Activated CD4-positive, alpha-beta T cell treated with anti-CD3 and anti-CD28 coated beads, Interleukin-2, amount 50 U/mL, for 4 hours (primary cell): ENCODE measurements at regions not wholly inside any gene's neighbourhood (a gene's known extent, or its start where the extent isn't known, plus 50 kb on each side); places are given as distances from the start of the nearest gene placed in this dataset.

Experiments
- DNase-seq, 2 experiments: peaks; one replicate each; pipeline ENCODE4 v3.0.0-alpha.2; 2020

DNA sequence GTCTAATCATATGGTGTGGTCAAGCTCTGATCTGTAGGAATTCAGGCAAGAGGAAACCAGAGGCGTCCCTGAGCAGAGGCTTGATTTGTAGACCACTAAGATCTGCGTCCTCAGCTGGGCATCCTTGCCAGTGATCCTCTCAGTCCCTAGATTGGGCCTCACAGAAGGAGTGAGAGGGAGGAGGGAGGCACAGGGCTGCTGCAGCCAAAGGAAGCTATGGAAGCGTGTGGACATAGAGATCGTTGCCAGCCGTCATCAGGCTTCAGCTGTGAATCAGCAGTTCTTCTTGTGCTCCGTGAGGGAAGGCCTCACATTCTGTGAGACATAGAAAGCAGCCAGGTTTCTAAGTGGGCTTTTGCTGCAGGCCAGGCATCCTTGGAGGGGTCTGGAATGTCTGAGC is 254.6 kb upstream of the KIRREL3 start:
- DNase-seq, result no peak

DNA sequence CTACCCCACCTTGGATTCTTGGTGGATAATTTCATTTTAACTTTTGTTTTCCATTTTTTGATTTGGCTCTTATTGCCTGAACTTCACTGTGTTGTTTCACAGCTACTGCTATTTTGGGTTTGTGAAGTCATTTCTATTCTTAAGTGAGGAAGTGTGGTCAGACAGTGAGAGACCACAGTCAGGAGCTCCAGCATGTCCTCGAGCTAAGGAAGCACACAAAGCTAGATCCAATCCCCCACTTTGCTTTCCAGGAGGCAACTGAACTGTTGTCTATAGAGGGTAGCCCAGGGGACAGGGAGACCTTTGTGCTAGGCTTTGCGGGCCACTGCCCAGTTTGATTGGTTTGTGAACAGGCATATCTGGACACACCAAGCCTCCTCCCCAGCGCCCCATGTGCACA is 251.8 kb upstream of the KIRREL3 start:
- DNase-seq, result no peak

DNA sequence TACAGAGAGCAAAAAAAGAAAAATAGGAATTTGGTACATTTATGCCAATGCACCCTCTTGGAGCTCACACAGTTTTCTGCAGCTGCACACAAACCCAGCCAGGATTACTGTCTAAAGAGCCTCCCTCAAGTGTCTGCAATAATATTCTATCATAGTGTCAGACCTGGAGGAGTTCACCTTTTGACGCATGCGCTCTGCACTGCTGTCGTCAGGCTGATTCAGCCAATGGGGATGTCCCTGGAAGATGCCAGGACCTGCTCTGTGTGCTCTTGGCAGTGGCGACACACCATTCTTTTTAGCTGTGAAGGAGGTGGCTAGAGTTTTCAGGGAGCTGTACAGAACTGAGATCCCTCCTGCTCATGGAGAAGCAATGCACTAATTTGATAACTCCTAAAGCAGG is 249.0 kb upstream of the KIRREL3 start:
- no peak for DNase-seq

DNA sequence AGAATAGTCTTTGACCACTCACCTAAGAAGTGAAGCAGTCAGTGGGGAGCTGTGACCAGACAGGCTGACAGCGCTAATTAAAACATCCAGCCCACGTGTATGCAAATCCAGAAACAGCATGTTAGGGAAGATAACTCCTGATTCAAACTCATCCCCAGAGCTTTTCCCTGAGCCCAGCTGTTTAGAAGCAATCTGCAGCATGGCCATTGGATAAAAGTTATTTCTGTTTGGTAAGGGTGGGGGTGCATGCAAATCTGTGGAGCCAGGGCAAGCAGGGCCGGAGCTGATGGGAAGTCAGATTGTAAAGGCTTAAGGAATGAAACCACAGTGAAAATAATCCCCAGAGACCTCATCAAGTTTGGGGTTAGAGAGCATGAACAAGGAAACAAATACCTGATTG is 247.9 kb upstream of the KIRREL3 start:
- DNase-seq, result no peak

DNA sequence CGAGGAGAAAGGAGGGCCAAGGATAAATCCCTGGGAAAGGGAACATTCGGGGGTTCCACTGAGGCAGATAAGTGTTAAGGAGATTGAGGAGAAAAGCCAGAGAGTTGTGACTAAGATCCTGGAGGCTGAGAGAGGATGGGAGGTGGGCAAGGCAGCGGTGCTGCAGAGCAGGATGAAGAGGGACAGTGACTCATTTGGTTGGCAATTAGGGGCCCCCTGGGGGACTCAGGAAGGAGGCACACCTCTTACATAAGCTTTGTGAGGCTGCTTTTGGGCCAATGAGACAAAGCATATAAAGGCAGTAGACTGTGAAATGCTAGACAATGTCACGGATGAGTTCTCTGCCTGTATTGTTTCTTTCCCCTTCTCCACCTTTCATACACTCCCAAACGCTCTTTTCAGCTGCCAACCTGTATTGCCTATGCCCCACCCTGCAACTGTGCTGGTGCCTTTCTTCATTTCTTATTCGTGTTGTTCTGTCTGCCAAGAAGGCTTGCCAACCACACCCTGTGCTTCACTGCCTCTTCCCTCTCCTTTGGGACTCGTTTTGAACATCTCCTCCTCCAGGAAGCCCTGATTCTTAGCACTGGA is 246.8 kb upstream of the KIRREL3 start:
- no peak for DNase-seq

DNA sequence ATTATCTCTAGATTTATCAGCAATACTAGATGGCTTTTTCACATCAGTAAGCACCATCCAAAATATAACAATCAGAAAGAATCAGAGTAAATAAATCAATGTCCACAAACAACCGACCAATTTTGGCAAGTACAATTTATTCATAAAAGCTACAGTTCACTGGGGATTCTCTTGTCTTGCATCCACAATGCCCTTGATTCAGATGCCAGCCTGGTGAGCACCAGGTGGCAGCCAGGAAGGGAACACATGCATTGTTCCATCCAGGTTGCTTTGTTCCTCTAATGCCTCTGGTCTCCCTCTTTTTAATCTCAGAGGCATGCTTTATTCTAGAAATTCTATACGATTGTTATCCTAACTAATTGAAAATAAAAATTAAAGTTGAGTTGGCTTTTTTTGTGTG is 242.1 kb upstream of the KIRREL3 start:
- no peak for DNase-seq

DNA sequence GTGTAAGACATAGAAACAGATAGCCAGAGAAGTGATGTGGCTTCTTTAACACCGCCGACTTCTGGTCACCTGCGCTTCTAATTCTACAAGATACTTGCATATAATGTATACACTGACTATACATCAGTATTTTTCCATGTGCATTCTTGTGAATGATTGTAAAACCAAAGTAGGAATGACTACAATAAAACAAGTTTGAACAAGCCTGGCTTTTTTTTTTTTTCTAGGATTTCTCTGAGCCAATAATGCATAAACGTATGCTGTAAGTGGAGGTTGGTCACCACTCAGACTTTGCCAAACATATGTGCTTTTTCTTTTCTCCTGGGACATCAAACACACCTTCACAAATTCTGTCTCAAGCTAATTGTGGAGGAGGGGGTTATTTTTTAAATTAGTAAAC is 237.8 kb upstream of the KIRREL3 start:
- DNase-seq, result no peak

DNA sequence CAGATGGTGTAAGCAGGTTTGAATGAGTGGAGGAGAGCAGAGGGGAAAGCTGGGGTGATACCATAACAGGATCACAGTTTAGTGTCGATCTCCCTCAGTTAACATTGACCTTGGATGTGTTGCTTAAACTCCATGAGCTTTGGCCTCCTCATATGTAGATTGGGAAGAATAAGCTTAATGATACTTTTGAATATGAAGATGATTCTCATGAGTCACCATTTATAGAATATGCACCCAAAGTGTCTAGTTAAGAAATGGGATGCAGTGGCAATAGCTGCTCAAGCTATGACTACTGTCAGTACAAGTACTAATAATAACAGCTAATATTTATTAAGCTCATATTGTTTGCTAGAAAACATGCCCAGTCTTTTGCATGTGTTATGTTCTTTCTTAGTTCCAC is 236.2 kb upstream of the KIRREL3 start:
- no peak for DNase-seq

DNA sequence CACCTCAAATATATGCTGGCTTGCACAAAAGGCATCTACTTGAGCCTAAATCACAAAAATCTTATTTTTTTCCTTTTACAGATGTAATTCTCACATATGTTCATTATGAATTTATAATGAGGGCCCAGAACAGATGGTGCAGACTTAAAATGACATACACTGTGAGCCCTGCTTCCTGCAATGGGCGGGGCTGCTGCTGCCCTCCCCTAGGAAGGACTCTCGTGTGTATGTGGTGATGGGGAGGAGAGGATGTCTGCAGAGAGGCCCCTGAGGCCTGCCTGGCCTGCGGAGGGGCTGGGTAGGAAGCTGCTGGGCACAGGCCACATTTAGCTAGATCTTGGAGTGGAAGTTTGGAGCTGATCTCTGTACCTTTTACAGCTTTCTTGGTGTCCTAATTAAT is 233.4 kb upstream of the KIRREL3 start:
- no peak for DNase-seq

DNA sequence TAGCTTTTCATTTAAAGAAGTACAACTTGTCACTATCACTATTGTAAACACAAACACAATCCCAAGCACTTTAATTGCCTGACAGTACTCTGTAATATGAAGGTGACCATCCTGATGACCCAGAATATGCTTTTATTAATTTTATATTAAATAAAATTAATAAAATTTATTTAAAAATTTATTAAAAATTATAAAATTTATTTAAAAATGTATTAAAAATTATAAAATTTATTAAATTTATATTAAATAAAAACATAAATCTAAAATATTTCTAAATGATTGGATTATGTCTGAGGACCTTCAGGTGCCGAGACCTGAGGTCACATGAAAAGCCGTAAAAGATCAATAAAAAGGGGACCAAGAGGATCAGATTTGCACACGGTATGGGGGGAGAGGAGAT is 229.8 kb upstream of the KIRREL3 start:
- DNase-seq, result no peak

DNA sequence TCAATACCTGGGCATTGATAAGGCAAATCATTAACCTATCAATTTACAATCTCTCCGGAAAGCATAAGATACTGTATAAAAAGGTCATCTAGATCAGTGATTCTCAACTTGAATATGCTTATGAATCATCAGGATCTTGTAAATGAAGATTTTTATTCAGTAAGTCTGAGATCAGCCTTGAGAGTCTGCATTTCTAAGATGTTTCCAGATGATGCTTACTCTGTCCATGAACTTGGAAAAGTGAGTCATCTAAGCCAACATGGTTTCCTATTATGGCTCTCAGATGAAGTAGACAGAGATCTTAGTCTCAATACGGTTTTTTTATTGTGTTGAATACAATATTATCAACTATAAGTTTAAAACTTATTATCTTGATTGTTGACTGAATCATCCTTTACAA is 226.4 kb upstream of the KIRREL3 start:
- DNase-seq, result no peak

DNA sequence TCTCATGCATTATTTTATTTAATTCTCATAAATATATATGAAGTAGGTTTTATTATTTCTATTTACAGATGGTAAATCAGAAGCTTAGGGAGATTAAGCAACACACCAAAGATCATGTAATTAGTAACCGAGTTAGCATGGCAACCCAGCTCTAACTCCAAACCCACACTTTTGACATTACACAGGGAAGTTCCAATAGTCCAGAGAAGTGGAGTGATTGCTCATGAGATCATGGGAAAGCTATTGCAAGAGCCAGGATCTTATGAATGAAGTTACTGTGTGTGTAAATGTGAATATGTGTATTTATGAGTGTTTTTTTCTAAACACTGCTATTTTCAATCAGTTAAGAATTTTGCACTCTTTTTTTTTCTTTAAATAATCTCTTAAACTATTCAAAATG is 225.8 kb upstream of the KIRREL3 start:
- DNase-seq, result no peak

DNA sequence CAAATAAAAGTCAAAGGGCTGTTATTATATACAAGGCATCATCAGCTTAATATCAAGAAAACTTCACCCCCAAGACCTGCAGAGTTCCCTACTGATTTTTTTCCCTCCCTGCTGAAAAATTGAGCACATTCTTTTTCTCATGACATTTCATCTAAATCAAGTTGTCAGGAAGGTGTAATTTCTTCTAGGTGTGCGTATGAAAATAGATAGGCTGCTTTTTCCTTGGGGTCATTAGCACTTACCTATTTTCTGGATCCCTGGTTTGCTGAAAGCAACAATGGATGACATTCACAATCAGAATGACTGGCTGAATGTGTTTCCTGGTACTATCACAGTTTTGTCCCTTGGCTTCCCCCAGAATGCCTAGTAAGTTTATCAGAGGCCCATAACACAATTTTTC is 225.0 kb upstream of the KIRREL3 start:
- no peak for DNase-seq

DNA sequence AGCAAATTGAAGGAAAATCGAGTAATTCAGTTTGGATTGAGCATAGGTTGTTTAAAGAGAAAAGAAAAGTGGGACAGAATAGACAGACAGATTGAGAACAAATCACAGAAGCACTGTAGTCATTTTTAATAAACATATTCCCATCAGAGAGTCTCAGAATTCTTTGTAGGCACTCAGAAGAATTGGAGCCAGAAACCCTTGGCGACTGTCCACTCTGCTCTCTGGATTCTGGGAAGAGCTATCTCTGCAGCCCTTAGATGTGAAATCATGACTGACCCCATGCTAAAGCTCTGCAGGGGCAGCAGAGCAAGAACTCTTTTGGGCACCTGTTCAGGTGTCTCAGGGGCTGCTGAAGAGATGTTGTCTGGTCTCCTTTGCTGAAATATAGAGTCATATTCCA is 223.7 kb upstream of the KIRREL3 start:
- DNase-seq, result no peak

DNA sequence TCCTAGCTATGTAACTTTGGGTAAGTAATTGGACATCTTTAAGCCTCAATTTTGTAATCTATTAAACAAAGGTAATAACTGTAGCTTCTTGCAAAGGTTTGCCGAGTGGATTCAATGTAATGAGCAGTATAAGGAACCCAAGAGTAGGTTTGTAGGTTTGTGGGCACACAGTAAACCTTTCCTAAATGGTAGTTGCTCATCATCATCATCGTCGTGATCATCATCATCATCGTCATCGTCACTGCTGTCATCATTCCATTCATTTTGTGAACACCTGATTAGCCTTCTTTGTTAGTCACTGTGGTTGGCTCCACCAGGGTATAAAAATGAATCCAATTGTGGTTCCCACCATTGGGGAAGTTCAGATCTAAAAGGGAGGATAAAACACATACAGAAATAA is 223.1 kb upstream of the KIRREL3 start:
- no peak for DNase-seq

DNA sequence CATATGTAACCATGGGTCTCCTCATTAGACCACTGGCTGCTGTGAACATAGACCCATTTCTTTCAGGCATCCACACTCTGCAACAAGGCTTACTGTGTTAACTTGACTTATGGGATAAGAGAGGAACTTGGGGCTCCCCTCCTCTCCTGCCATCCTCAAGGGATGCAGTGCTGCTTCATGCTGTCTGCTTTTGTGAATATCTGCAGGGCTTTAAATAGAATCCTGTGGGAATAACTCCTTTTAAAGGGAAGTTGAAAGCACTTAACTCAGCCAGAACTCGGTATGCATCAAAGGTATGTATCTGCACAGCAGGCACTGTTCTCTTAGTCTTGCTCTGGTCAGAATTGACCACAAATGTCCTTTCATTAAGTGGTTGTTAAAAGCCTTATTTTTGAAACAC is 222.5 kb upstream of the KIRREL3 start:
- no peak for DNase-seq

DNA sequence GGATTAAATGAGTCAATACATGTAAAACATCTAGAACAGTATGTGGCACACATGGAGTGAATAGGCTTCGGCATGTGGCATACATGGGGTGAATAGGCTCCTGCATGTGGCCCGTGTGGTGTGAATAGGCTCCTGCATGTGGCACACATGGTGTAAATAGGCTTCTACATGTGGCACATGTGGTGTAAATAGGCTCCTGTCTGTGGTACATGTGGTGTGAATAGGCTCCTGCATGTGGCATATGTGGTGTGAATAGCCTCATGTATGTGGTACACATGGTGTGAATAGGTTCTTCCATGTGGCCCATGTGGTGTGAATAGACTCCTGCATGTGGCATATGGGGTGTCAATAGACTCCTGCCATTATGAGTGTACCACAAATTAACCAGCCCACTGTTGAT is 219.1 kb upstream of the KIRREL3 start:
- no peak for DNase-seq

DNA sequence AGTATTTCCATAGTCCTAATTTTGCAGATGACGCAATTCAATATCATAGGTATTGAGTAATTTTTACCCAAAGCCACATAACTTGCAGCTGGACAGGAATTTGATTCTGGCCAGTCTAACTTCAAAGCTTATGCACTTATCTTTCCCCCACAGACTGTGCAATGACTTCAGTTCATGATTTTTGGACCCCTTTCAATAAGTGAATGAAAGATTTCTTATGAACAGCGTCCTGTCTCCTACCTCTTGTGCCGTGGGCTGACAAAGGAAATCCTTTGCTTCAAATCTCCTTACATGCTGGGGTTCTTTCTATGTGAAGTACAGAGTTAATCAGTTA is 217.7 kb upstream of the KIRREL3 start:
- DNase-seq, result no peak

DNA sequence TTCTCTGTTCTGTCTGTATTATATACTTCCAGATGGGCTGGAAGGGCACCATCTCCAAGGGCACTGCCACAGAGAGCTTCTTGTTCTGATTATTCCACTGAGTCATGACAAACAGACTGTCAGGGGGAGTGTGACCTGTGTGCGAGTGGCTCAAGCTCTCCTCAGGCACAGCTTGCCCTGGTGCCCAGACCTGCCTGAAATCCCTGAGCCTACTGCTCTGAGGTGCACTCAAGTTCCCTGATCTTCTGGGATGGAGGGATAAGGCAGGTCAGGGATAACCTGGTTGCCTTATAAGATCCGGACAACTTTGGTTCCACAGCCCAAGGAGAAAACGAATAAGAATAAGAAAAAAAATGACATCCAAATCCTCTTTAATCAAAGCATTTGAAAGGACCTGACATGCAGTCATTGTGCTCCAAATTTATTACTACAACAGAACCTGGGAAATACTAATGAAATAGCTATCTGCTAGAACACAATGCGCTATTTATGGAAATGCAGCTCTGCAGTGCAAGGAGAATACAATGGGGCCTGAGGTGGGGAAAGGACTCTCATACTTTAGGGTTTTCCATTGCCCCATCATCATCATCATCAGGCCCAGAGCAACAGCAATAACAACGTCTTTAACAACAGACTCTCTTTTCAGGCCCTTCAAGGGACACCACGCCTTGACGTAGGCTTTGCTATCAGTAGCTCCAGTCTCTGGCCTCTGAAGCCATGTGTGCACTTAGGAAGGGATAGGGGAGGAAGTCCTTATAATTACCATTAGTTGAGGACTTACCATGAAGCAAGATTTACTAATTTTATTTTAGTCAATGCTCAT is 217.1 kb upstream of the KIRREL3 start:
- DNase-seq, result no peak

DNA sequence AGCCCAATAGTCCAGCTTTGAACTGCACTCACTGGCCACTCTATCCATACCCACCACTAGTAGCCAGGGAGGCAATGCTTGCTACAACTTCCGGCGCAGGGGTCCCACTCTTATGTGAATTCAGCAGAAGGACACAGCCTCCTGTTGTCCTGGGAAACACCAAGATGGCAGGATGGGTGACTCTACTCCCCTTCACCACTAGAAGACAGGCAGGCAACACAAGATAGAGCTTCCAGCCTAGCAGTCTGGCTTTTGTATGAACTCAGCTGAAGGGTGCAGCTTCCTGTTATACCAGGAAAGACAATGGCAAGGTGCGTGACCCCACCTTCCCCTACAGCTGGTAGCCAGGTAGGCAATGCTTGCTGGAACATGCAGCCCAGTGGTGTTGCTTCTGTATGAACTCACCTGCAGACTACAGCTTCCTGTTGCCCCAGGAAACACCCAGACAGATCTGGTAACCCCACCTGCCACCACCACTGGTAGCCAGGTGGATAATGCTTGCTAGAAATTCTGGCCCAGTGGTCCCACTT is 205.2 kb upstream of the KIRREL3 start:
- DNase-seq, result no peak

DNA sequence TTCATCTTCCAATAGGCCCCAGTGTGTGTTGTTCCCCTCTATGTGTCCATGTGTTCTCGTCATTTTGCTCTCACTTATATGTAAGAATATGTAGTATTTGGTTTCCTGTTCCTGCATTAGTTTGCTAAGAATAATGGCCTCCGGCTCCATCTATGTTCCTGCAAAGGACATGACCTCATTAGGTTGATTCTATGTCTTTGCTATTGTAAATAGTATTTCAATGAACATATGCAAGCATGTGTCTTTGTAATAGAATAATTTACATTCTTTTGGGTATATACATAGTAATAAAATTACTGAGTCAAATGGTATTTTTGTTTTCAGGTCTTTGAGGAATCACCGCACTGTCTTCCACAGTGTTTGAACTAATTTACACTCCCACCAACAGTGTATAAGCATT is 202.9 kb upstream of the KIRREL3 start:
- no peak for DNase-seq

DNA sequence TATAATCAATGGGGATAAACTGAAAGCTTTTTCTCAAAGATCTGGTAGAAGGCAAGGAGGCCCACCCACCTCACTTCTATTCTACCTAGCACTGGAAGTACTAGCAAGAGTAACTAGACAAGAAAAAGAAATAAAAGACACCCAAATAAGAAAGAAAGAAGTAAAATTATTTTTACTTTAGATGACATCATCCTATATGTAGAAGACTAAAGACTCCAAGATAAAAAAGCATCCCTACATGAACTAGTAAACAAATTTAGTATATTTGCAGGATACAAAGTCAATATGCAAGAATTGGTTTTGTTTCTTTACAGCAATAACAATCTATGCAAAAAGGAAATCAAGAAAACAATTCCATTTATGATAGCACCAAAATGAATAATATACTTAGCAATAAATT is 201.5 kb upstream of the KIRREL3 start:
- no peak for DNase-seq

DNA sequence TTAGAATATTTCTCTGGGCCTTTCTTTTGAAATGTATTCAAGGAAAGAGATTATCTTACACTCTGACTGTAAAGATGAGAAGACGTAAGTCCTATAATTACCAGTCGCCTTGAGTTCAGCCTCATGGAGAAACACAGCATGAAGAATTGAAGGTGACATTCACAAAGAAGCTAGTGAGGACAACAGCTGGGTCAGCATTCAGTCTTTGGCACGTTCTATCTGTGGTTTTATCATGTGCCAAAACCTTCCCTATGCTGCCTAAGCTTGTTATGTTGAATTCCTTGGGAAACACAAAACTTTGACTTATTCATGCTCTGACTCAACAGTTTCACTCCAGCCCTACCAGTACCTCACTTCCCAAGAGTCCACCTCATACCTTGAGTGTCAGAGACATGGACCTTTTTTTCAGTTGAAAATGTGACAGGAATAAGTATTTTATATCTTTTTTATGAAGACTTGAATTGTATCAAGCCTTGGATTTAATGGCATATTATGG is 198.8 kb upstream of the KIRREL3 start:
- no peak for DNase-seq

DNA sequence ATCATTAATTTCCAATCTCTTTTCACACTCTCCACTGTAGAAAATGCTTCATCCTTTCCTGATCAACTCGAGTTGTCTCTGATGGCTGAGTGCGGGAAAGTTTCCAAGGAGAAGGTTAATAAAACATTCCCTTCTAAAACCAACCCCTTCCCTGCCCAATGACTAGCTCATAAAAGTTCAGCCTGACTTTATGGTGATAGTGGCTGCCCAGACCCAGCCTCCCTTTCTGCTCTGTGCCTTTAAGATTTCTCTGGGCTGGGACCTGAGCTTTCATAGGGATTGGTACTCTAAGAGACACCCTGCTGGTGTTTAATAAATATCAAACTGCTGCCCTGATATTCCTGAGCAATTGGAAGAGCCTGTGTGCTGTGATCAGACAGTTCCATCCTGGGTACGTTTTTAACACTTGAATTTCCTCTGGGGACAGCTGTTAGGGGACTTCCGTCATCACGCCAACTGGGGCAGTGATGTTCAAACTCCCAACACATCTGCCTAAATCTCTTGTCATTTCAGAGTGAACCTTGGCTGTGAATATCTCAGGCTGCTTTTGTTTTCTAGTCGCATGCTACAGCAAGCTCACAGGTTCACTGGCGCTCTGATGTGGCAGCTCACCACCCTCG is 195.0 kb upstream of the KIRREL3 start:
- no peak for DNase-seq
